DOHH2 (cell line): ENCODE measurements at regions not wholly inside any gene's neighbourhood (a gene's known extent, or its start where the extent isn't known, plus 50 kb on each side); places are given as distances from the start of the nearest gene placed in this dataset.
"Not testable (repeated sequence)": the region's sequence is repeated elsewhere in the genome, so short reads cannot be mapped to it uniquely, and the experiment has no call there.

Source experiments
- H3F3A ChIP-seq: fragments of 200-600 bp; sonication (generic), shearing (Covaris generic); 2 replicates; pipeline ENCODE4 v1.6.0; 2016; ENCODE audit warnings: antibody characterized with exemption, mild to moderate bottlenecking; ENCODE audit not compliant: control insufficient read depth, insufficient read depth
- H3K27ac ChIP-seq: fragments of 200-600 bp; sonication (generic); 2 replicates; pipeline ENCODE4 v1.5.1; 2014; ENCODE audit warnings: low read depth, mild to moderate bottlenecking, low read length, moderate library complexity
- H3K27me3 ChIP-seq: fragments of 200-600 bp; sonication (generic); 2 replicates; pipeline ENCODE4 v1.6.1; 2014; ENCODE audit warnings: mild to moderate bottlenecking, low read length, mixed read lengths; ENCODE audit not compliant: control insufficient read depth
- H3K36me3 ChIP-seq: fragments of 200-600 bp; sonication (generic); 2 replicates; pipeline ENCODE4 v1.6.1; 2014; ENCODE audit warnings: mild to moderate bottlenecking, low read length, moderate library complexity, mixed read lengths; ENCODE audit not compliant: control insufficient read depth
- H3K4me1 ChIP-seq: fragments of 200-600 bp; sonication (generic); 2 replicates; pipeline ENCODE4 v1.6.1; 2014; ENCODE audit warnings: mild to moderate bottlenecking, low read length, mixed read lengths; ENCODE audit not compliant: control insufficient read depth
- H3K4me2 ChIP-seq: fragments of 200-600 bp; sonication (generic); 2 replicates; pipeline ENCODE4 v1.6.0; 2014; ENCODE audit warnings: mild to moderate bottlenecking, low read length, moderate library complexity
- H3K4me3 ChIP-seq: fragments of 200-600 bp; sonication (generic); 2 replicates; pipeline ENCODE4 v1.5.1; 2014; ENCODE audit warnings: mild to moderate bottlenecking, low read length, mixed read lengths
- H3K79me2 ChIP-seq: fragments of 200-600 bp; sonication (generic); 2 replicates; pipeline ENCODE4 v1.6.1; 2014; ENCODE audit warnings: mild to moderate bottlenecking, low read length, mixed read lengths; ENCODE audit not compliant: control insufficient read depth
- H3K9me2 ChIP-seq: fragments of 200-600 bp; sonication (generic); replicated peaks from 2 replicates; pipeline ENCODE4 v1.6.1; 2014; ENCODE audit warnings: mild to moderate bottlenecking, low read length, mixed read lengths; ENCODE audit not compliant: control insufficient read depth
- H3K9me3 ChIP-seq: fragments of 200-600 bp; sonication (generic); 2 replicates; pipeline ENCODE4 v1.6.1; 2014; ENCODE audit warnings: antibody characterized with exemption, low read length, mixed read lengths; ENCODE audit not compliant: control insufficient read depth, insufficient read depth
- H4K20me1 ChIP-seq: fragments of 200-600 bp; sonication (generic); 2 replicates; pipeline ENCODE4 v1.6.0; 2014; ENCODE audit warnings: low read depth, mild to moderate bottlenecking, antibody characterized with exemption, low read length, moderate library complexity; ENCODE audit not compliant: control insufficient read depth, insufficient read depth
- EZH2phosphoT487 ChIP-seq: fragments of 200-600 bp; sonication (generic); IDR thresholded peaks from 2 replicates; pipeline ENCODE4 v1.6.1; 2017; ENCODE audit warnings: borderline replicate concordance, mild to moderate bottlenecking, antibody characterized with exemption, low read length, moderate library complexity, mixed read lengths
- TF ChIP-seq, protein P1 (sequence below): fragments of 200-600 bp; sonication (generic); IDR thresholded peaks from one replicate; pipeline ENCODE4 v1.5.1; 2014; ENCODE audit warnings: antibody characterized with exemption, mild to moderate bottlenecking, low read depth, low read length; ENCODE audit not compliant: poor library complexity, severe bottlenecking

DNA sequence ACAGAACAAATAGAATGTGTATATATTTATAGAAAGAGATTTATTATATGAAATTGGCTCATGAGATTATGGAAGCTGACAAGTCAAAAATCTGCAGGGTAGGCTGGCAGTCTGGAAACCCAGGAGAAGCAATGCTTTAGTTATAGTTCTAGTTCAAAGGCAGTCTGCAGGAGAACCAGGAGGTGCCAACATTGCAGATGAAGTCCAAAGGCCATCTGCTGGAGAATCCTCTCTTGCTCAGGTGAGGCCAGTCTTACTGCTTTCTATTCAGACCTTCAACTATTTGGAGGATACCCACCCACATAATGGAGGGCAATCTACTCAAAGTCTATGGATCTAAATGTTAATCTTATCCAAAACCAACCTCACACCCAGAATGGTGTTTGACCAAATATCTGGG lies 75.9 kb upstream of the MRPS6 start:
- H3K4me3 ChIP-seq: no peak overlapping the region
- peaks cover 12% of the 10 kb centered on the region for H3K4me1 ChIP-seq
- H4K20me1 ChIP-seq: no peaks in the 10 kb centered on the region
- no peak overlapping the region for H3K27ac ChIP-seq
- no peak for TF ChIP-seq EZH2phosphoT487
- TF ChIP-seq, protein P1, sequence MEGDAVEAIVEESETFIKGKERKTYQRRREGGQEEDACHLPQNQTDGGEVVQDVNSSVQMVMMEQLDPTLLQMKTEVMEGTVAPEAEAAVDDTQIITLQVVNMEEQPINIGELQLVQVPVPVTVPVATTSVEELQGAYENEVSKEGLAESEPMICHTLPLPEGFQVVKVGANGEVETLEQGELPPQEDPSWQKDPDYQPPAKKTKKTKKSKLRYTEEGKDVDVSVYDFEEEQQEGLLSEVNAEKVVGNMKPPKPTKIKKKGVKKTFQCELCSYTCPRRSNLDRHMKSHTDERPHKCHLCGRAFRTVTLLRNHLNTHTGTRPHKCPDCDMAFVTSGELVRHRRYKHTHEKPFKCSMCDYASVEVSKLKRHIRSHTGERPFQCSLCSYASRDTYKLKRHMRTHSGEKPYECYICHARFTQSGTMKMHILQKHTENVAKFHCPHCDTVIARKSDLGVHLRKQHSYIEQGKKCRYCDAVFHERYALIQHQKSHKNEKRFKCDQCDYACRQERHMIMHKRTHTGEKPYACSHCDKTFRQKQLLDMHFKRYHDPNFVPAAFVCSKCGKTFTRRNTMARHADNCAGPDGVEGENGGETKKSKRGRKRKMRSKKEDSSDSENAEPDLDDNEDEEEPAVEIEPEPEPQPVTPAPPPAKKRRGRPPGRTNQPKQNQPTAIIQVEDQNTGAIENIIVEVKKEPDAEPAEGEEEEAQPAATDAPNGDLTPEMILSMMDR: no peak
- H3K9me2 ChIP-seq: no peaks in the 10 kb centered on the region
- no peaks in the 10 kb centered on the region; the same call in 1 of the 2 replicates for H3K36me3 ChIP-seq
- 0 out of 2 replicates have a peak, but pooled peaks cover 2% of the 10 kb centered on the region for H3F3A ChIP-seq
- no peaks in the 10 kb centered on the region for H3K27me3 ChIP-seq
- no peaks in the 10 kb centered on the region for H3K79me2 ChIP-seq
- no peak overlapping the region for H3K4me2 ChIP-seq
- H3K9me3 ChIP-seq: peaks cover 13% of the 10 kb centered on the region; the same call in 1 of the 2 replicates

DNA sequence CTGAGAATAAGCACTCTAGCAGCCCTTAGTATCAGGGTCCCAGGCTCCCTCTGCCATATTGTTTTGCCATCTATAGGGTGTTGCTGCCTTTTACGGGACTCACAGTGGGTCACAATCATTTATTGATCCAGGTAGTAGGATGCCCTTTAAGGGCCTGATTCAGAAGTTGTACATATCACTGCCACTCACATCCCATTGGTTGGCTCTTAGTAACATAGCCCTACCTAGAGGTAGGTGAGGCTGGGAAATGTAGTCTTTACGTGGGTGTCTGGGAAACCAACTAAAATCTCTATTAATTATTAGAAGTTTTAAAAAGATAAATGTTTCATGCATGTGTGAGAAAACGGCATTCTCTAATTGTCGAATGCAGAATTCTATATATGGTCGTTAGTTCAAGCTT lies 78.8 kb upstream of the ATP5PO start:
- H3F3A ChIP-seq: 0 out of 2 replicates have a peak, but pooled peaks cover 2% of the 10 kb centered on the region
- H3K27ac ChIP-seq: no peak overlapping the region
- no peaks in the 10 kb centered on the region for H3K9me2 ChIP-seq
- H3K79me2 ChIP-seq: no peaks in the 10 kb centered on the region
- H3K4me1 ChIP-seq: peaks cover 12% of the 10 kb centered on the region
- peaks cover 18% of the 10 kb centered on the region; the same call in 1 of the 2 replicates for H3K9me3 ChIP-seq
- no peak for TF ChIP-seq EZH2phosphoT487
- TF ChIP-seq, protein P1: no peak
- H3K4me2 ChIP-seq: 0 out of 2 replicates have a peak overlapping the region, but pooled peaks have one; percentile 21
- H3K4me3 ChIP-seq: no peak overlapping the region
- no peaks in the 10 kb centered on the region for H4K20me1 ChIP-seq
- no peaks in the 10 kb centered on the region for H3K27me3 ChIP-seq
- H3K36me3 ChIP-seq: no peaks in the 10 kb centered on the region; the same call in 1 of the 2 replicates

DNA sequence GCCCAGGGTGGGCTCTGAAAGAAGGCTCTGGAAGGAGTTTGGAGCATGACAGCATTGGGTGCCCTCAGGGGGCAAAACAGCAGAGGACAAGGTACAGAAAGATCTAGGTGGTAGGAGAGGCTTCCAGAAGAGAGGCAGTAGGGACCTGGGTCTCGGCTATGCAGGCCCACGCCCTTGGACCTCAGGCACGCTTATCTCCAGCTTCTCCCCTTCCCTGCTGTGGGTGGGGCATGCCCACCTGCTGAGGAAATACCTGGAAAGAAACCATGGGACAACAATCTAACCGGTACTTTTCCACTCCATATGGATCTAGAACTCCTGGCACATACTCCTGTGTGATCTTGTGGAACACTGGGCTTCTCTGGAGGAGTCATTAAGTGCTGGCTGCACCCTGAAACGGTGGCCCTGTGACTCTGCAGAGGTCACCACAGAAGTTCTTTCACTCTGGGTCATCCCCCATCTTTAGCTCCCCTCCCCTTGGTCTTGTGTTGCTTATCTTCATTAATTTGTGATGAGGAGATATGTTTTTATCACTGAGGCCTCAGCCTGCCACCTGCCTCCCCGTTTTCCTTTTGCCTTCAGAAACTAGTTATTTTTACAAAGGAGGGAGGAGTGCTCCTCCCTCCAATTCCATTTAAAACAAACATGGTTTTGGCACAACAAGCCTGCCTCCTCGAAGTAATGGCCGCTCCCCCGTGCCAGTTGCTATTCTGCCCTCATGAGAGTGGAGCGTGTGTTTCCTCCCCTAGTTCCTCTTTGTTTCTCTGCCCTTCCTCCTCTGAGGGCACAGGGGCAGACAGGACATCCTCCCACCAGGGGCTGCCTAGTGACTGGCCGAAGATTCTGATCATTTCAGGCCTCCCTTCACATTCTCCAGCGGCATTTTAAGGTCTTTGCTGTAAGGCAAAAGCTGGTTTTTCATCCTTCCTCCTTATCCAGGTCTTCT lies 78.0 kb upstream of the ATP5PO start:
- TF ChIP-seq EZH2phosphoT487: no peak
- TF ChIP-seq, protein P1: no peak
- H4K20me1 ChIP-seq: no peaks in the 10 kb centered on the region
- 0 out of 2 replicates have a peak, but pooled peaks cover 2% of the 10 kb centered on the region for H3F3A ChIP-seq
- H3K4me2 ChIP-seq: peak overlapping the region; percentile 21; the same call in 1 of the 2 replicates
- H3K36me3 ChIP-seq: no peaks in the 10 kb centered on the region; the same call in 1 of the 2 replicates
- H3K27ac ChIP-seq: no peak overlapping the region
- H3K27me3 ChIP-seq: no peaks in the 10 kb centered on the region
- H3K9me3 ChIP-seq: peaks cover 18% of the 10 kb centered on the region; the same call in 1 of the 2 replicates
- peak overlapping the region; percentile 2; the same call in 1 of the 2 replicates for H3K4me3 ChIP-seq
- H3K4me1 ChIP-seq: peaks cover 12% of the 10 kb centered on the region
- H3K79me2 ChIP-seq: no peaks in the 10 kb centered on the region
- H3K9me2 ChIP-seq: no peaks in the 10 kb centered on the region

DNA sequence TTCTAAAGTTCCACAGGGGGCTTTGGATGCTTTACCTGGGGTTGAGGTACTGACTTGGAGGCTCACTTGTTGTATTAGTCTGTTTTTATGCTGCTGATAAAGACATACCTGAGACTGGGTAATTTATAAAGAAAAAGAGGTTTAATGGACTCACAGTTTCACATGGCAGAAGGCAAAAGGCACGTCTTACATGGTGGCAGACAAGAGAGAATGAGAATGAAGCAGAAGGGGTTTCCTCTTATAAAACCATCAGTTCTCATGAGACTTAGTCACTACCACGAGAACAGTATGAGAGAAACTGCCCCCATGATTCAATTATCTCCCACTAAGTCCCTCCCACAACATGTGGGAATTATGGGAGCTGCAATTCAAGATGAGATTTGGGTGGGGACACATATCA lies 76.8 kb upstream of the ATP5PO start:
- H3K4me2 ChIP-seq, H3F3A ChIP-seq, H3K36me3 ChIP-seq, H3K9me2 ChIP-seq, H3K79me2 ChIP-seq, H4K20me1 ChIP-seq, H3K27me3 ChIP-seq, H3K27ac ChIP-seq, H3K4me3 ChIP-seq: not testable (repeated sequence)
- Histone ChIP-seq H3K9me3 (peaks cover 18% of the 10 kb centered on the region; the same call in 1 of the 2 replicates), H3K4me1 (peaks cover 12% of the 10 kb centered on the region)
